Activated naive CD4-positive, alpha-beta T cell treated with Interleukin-2 at 50 U/mL for 16 hours (primary cell): ENCODE measurements at regions not wholly inside any gene's neighbourhood (a gene's known extent, or its start where the extent isn't known, plus 50 kb on each side); places are given as distances from the start of the nearest gene placed in this dataset.

Experiments used
- DNase-seq: peaks from one replicate; pipeline ENCODE4 v3.0.0-alpha.2; 2020

DNA sequence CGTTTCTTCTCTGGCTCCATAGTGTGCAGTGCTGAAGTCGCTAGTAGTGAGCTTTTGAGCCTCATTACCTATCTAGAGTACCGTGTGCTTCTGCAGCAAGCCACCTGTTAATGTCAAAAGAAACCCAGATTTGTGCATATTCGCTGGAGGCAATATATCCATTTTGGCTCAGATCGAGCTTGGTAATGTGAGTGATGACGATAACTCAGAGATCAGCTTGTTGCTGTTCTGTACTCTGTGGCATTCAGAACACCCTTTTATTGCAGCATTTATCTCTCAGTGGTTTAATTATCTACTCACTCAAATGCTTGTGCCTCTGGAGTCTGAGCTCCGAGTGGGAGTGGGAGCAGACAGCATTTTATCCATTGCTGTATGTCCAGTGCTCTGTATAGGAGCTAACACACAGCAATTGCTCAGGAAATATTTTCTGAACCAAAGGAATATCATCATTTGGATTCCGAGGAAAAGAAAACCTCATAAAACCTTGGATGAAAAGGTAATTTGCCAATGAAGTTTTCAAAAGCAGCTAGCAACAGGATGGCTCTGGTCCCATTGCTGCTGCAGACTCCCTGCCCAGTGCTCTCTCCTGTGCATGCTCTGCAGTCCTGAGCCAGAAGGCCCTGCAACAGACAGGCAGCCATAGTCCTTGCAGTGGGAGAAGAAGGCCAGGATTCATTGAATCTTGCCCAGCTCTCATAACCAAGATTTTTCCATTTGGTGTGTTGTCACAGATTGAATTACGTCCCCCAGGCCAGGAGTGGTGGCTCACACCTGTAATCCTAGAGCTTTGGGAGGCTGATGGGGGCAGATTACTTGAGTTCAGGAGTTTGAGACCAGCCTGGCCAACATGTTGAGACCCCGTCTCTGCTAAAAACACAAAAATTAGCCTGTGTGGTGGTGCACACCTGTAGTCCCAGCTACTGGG lies 183.8 kb downstream of the MYCN start:
- no peak for DNase-seq

DNA sequence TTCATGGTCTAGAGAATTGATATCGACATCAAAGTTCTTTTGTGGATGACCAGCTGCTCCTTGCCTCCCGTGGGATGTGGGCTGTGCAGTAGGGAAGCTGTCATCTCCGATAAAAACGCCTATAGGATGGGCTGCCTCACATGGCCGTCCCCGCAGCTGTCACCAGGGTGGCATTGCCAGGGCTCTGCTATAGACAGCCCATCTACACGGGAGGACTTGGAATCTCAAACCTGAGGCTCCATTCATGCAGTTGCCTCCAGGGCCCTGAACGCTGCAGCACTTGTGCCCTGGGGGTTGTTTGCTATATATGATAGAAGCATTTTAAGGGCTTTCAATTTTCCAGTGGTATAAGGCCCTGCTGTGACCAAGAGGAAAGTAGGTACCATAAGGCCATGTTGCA lies 183.1 kb downstream of the MYCN start:
- DNase-seq = no peak

DNA sequence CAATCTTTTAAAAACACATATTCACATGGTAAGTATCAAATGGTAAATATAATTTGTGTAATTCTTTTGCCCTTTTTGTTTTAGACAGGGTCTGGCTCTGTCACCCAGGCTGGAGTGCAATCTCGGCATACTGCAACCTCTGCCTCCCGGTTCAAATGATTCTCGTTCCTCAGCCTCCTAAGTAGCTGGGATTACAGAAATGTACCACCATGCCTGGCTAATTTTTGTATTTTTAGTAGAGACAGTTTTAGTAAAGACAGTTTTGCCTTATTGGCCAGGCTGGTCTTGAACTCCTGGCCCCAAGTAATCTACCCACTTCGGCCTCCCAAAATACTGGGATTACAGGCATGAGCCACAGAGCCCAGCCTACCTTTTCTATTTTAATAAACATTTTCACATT lies 182.2 kb downstream of the MYCN start:
- DNase-seq = no peak

DNA sequence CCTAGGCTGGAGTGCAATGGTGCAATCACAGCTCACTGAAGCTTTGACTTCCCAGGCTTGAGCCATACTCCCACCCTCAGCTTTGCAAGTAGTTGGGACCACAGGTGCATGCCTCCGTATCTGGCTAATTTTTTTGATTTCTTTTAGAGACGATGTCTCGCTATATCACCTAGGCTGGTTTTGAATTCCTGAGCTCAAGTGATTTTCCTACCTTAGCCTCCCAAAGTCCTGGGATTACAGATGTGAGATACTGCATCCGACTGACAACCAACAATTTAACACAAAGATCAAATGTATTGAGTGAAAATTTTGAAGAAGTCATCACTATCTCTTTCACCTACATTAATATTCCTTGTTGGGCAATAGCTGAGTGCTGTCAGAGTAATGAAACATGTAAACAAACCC lies 181.6 kb downstream of the MYCN start:
- no peak for DNase-seq

DNA sequence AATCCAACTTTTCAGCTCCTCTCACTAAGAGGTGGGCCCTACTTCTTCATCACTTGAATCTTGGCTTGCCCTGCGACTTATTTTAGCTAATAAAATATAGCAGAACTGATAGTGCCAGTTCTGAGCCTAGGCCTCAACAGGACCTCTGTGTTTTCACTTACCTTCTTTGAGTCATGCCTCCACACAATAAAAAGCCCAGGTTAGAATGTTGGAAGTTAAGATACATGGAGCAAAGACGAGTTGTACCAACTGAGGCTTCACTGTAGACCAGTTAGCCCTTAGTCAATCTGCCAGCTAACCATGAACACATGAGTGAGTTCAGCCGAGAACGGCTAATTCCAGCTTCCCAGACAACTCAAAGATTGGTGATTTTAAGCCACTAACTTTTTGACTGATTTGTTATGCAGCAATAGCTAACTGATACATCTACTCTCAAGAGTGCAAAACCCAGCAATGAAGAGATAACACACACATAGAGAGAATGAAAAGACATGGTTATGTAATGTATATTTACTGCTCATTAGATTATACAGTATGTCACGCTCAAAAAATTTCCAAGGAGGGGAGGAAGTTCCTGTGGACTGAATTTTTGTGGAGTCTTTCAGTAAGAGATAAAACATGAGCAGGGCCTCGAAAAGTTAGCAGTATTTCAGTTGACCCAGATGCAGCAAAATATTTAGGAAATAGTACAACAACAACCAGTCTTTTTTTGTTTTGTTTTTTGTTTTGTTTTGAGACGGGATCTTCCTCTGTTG lies 181.1 kb downstream of the MYCN start:
- DNase-seq = no peak

DNA sequence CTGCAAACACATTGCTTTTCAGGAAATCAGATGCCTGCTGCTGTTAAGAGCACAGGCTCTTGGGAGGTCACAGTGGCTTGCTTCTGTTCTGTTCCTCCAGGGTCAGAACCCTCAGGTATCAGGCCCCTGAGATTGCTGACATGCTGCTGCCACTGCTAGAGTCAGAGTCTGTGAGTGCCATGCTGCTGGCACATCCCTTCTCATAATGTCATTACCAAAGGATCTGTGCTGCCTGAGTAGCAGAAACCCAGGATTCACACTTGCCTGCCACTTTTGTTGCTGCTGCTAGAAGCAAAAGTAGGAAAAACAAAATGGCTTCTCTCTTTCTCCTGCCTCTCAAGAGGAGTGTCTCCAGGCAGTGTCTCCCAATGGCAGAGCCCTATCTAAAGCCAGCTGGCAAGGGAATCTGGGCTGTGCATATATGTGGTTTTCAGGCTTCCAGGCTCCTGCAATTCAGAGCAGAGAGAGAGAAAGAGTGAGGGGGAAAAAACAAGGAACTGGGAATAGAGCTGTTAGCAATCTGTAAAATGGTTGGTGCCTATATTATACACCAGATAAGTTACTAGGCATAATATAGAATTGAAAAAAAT lies 180.3 kb downstream of the MYCN start:
- DNase-seq = no peak

DNA sequence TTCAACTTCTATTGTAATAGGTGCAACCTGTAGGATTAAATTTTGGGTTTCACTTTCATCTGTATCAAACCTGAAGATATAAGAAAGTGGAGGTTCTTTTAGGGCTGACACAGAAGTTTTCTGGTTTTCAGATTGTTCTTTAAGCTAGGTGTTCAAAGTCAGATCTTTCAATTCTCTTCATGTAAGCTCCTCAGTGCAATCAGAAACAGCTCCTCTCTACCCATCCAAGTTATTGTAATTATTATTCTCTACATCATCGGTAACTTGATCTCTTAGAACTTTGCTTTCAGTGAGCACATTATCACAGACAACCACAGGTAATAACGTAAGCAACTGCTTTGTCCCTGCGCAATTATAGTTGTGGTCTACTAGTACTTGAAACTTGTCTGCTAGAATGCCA lies 179.4 kb downstream of the MYCN start:
- no peak for DNase-seq

DNA sequence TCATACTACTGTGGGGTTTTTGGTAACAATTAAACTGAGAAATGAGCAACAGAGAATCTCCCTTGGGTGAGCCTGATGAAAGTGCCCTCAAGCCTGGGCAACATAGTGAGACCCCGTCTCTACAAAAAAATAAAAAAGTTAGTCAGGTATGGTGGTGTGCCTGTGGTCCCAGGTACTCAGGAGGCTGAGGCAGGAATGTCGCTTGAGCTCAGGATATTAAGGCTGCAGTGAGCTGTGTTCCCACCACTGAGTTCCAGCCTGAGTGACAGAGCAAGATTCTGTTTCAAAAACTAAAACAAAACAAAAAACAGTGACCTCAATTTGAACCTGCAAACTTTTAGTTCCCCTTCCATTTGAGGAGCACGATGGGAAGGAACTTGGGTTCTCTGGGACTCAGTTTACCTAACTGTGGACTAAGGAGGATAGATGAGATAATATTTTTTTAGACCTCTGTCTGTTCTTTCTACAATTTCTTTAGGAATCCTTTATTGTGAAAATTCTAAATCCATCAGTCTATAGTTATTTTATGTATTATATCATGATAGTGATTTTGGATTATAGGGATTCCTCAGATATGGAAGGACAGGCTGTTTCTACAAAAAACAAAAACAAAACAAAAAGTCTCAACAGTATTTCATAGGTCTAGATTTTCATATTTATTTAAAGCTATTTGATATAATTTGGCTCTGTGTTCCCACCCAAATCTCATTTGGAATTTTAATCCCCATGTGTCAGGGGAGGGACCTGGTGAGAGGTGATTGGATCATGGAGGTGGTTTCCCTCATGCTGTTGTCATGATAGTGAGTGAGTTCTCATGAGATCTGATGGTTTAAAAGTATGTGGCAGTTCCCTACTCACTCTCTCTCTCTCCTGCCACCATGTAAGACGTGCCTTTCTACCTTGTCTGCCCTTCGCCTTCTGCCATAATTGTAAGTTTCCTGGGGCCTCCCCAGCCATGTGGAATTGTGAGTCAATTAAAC lies 178.6 kb downstream of the MYCN start:
- DNase-seq = no peak

DNA sequence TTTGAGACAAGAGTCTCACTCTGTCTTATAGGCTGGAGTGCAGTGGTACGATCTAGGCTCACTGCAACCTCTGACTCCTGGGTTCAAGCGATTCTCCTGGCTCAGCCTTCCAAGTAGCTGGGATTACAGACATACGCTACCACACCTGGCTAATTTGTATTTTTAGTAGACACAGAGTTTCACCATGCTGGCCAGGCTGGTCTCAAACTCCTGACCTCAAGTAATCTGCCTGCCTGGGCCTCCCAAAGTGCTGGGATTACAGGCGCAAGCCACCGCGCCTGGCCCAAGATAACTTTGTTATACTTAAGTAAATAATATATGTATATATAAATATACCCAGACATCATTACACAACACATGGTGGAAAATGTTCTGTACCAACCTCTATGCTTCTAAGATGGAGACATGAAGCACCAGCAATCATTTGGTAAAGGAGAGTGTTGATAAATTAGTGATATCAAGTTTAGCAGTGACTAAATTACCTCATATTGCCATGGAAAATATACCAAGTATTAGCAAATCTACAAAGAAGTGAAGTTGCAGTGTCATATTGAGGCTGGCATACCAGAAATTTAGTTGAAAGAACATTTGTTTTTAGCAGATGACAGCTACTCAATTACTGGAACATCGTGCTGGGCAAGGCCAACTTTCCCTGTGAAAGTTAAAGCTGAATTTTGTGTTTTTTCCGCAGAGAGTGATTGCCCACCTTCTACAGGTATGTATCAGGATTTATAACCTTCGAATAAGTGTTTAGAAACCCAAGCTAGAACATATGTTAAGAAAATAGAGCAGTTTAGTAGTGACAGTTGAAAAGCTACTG lies 177.7 kb downstream of the MYCN start:
- no peak for DNase-seq

DNA sequence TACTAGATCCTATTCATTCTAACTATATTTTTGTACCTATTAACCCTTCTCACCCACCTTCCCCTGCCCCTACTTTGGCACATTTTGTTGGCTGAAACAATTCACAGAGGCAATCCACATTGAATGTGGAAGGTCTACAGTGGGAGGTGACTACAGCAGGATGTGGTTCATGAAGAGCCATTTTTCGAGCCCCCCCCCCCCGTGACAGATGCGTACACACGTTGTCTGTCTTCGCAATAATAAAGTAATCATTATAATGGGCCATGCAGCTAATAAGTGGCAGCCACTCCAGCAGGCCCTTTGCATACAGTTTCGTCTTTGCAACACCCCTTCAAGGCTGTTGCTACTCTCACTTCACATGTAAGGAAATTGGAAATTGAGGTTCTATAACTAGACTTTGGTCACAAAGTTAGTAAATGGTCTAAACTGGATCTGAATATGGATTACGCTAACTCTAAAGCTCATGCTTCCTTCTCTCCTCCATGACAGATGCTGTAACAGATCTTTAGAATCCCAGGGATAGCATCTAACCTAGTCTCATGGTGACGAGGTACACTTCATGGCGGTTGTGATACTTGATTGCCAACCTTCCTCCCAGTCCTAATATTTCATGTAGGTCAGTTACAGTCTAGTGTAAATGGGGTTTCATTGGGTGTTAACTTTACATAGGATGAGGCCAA lies 176.8 kb downstream of the MYCN start:
- no peak for DNase-seq

DNA sequence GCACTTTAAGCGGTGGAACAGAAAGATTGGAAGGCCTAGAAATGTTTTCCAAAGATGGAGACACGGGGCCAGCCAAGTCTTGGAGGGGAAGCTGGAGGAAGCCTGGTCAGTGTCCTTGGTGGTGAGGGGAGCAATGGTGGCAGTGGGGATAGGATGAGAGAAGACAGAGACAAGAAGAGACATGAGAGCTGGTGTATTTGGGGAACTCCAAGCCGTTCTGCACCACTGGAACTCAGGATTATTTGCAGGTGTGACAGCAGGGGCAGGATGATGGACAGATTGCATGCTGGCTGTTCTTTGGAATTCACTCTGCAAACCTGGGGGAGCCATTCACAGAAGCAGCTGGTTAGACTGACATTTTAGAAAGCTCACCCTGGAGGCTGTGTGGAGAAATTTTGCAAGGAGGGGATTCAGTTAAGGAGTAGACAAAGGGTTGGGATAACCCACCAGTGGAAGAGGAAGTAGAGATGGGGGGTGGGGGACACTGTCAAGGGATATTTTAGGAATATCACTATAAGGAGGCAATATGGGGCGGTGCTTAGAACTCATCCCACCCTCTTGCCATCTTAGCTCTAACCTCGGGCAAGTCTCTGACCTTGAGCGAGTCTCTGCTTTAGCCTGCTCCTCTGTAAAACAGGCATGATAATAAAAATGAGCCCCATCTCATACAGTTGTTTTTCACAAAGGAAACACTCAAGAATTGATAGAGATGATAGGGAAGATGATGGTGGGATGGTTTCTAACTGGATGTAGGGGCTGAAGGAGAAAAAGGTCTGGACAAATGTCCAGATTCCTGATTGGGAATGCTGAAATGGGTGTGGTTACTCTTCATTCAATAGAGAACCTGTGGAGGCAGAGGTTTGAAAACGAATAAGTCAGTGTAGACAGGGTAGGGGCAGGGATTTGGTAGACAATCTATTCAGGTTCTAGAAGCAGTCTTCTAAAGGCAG lies 175.8 kb downstream of the MYCN start:
- DNase-seq = no peak

DNA sequence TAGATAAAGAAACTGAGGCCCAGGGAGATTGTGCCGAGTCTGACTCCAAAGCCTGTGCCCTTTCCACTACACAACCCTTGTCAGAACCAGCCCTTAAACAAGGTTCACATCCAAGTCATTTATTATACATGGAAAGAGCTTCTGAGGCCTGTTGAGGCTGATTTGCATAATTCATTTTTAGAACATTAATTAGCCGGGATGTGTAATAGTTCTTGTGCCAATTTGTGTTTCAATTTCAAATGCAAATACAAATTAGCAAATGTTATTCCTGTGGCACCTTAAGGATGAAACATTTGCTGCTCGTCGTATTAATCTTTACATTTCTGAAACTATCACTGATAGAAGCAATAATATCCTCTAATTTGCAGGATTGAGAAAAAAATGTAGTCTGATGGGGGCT lies 174.9 kb downstream of the MYCN start:
- no peak for DNase-seq

DNA sequence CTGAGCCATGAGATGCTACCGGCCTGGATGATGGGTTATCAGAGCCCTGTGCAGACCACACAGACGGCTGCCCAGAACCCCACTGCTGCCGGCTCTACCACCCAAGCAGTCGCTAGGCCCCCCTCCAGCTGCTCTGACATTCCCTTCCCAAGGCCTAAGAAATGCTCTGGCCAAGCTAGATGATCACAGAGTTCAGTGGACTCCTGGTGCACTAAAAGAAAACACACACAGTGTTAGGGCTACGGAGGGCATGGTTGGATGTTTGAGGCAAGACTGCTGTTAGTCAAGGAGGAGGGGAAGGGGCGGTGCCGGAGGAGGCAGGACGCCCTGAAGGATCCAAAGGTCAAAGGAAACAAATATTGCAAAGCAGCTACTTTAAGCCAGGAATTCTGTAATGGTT lies 174.5 kb downstream of the MYCN start:
- DNase-seq = no peak

DNA sequence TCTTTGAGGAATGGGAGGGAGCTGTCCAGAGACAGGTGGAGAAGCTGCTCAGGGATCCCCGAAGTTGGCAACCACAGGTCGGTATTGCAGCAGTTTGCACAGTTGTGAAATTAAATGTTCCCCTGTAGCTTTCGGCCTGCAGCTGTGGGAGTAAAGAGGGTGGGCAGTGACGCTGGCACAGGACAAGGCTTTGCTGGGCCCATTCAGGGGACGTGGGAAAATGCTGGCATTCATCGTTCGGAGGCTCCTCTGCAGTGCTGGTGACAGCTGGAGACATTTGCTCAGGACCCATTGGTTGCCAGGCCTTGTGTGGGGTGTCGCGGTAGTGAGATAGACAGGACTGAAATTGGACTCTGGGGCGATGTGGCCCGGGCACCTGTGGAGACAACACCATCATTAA lies 173.7 kb downstream of the MYCN start:
- DNase-seq = no peak

DNA sequence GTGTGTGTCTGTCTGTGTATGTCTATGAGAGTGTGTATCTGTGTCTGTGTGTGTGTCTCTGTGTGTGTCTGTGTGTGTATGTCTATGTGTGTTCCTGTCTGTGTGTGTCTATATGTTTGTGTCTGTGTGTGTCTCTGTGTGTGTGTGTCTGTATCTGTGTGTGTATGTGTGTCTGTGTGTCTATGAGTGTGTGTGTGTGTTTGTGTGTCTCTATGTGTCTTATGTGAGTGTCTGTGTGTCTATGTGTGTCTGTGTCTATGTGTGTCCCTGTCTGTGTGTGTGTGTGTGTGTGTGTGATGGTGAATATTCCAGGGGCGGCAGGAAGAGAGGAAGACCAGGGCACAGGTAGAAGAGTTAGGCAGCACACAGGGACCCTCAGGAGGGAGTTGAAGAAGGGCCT lies 173.2 kb downstream of the MYCN start:
- no peak for DNase-seq

DNA sequence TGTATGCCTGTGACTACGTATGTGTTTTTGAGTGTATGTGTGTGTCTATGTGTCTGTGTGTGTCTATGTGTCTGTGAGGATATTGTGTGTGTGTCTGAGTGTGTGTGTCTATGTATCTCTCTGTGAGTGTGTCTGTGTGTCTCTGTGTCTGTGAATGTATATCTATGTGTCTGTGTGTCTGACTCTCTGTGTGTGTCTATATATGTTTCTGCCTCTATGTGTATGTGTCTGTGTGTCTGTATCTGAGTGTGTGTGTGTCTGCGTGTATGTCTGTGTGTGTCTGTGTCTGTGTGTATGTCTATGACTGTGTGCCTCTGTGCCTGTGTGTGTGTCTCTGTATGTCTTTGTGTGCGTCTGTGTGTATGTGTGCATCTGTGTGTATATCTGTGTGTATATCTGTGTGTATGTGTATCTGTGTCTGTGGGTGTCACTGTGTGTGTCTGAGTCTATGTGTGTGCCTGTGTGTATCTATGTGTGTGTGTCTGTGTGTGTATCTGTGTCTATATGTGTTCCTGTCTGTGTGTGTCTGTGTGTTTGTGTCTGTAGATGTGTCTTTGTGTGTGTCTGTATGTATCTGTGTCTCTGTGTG lies 172.7 kb downstream of the MYCN start:
- DNase-seq = no peak

DNA sequence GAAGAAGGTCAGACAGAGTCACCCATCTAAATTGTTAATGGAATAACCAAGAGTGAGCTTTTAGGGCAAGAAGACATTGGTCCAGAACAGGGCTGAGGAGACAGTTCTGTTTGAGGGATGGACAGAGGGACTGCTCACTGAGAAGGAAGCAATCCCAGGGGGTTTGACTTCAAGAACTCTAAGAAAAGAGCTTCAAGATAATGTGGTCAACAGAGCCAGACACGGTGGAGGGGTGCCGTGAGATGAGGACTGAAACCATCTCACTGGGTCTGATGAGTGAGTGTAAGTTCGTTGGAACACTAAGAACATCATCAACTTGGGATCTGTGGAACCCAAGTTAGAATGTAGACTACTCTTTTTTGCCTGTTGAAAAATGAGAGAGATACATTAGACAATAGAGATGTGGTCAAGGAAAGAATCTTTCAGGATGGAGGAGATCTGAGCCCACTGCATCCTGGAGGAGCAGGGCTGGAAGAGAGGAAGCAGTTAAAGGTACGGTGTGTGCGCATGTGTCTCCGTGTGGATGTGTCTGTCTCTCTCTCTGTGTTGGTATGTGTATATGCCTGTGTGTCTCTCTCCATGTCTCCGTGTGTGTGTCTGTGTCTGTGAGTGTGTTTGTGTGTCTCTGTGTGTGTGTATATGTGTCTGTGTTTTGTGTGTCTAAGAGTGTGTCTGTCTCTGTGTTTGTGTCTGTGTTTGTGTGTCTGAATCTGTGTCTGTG lies 172.1 kb downstream of the MYCN start:
- DNase-seq = no peak

DNA sequence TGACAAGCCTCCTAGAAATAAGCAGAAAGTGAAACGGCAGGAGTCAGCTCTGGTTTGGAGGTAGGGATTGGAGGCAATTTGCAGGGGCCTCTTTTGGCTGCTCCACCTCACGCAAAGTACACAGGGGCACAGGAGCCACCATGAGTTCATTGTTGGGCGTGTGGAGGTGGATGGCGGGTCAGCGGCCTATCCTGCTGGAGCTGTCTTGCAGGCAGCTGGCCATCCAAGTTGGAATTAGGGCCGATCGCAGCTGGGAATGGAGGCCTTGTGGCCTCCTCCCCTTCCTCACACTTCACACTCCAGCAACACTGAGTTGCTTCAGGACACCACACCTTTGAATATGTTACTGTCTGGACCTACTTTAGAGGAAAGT lies 171.5 kb downstream of the MYCN start:
- DNase-seq = no peak

DNA sequence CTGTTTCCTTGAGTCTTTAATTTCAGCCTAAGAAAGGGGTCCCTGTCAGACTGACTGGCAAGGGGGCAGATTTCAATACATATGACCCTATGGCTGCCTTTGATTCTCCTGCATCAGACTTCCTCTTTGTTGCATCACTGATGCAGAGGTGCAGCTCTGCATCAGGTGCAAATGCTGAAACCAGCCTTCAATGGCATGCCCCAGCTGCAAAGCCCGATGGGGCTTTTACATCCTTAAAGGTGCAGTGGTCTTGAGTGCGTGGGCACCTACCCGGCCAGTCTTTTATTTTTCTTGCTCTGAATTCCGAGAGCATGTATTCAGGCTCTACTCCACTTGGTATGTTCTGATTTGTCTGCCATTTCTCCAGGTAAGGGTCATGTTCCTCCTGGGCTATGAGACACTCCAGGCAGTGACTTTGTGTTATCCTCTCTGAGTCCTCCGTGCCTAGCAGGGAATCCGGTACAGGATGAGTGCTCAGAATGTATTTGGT lies 169.5 kb downstream of the MYCN start:
- no peak for DNase-seq
